Liver (tissue), 3 donors: ENCODE measurements at regions not wholly inside any gene's neighbourhood (a gene's known extent, or its start where the extent isn't known, plus 50 kb on each side); places are given as distances from the start of the nearest gene placed in this dataset.

ENCODE experiments used
- ATF3 ChIP-seq: IDR thresholded peaks from 2 replicates; pipeline ENCODE4 v1.6.1; 2016; ENCODE audit warnings: antibody characterized with exemption
- CTCF ChIP-seq: fragments of 150-350 bp; IDR thresholded peaks from 2 replicates; pipeline ENCODE4 v1.5.1; 2017; ENCODE audit warnings: improper control_type of control experiment, low read depth, low read length; ENCODE audit not compliant: missing input control
- EGR1 ChIP-seq, 2 donors: IDR thresholded peaks; 2 replicates each; pipeline ENCODE4 v1.6.1; 2016 to 2018; ENCODE audit warnings: antibody characterized with exemption in 2 of 2, low read depth in 2 of 2
- FOXA2 ChIP-seq: IDR thresholded peaks from 2 replicates; pipeline ENCODE4 v1.6.1; 2016; ENCODE audit warnings: antibody characterized with exemption
- GABPA ChIP-seq, 2 donors: IDR thresholded peaks in 1 of 2; conservative IDR thresholded peaks in 1 of 2; 2 replicates each; pipeline ENCODE4 v1.6.1; 2016; ENCODE audit warnings: antibody characterized with exemption in 2 of 2, mild to moderate bottlenecking in 1 of 2, moderate library complexity in 1 of 2
- HNF4A ChIP-seq, 2 donors: conservative IDR thresholded peaks; 2 replicates each; pipeline ENCODE4 v1.6.1; 2016; ENCODE audit warnings: antibody characterized with exemption in 2 of 2, mild to moderate bottlenecking in 2 of 2
- MAX ChIP-seq: IDR thresholded peaks from 2 replicates; pipeline ENCODE4 v1.6.1; 2016; ENCODE audit warnings: antibody characterized with exemption
- RAD21 ChIP-seq, 2 donors: IDR thresholded peaks; 2 replicates each; pipeline ENCODE4 v1.6.1; 2016; ENCODE audit warnings: antibody characterized with exemption in 2 of 2, mild to moderate bottlenecking in 2 of 2
- REST ChIP-seq: IDR thresholded peaks from 2 replicates; pipeline ENCODE4 v1.6.1; 2016; ENCODE audit warnings: antibody characterized with exemption, mild to moderate bottlenecking
- SP1 ChIP-seq: IDR thresholded peaks from 2 replicates; pipeline ENCODE4 v1.6.1; 2018; ENCODE audit warnings: antibody characterized with exemption, mild to moderate bottlenecking
- TAF1 ChIP-seq: conservative IDR thresholded peaks from 2 replicates; pipeline ENCODE4 v1.6.1; 2016; ENCODE audit warnings: antibody characterized with exemption, mild to moderate bottlenecking
- YY1 ChIP-seq: IDR thresholded peaks from 2 replicates; pipeline ENCODE4 v1.6.1; 2016; ENCODE audit warnings: antibody characterized with exemption, mild to moderate bottlenecking
- donor health status: healthy.
- donor health status: healthy.

GRCh38 chr10:44589181-44589943, 204.5 kb upstream of the CXCL12 start:
- TF ChIP-seq CTCF, result no peak
- no peak for TF ChIP-seq HNF4A (conservative IDR thresholded peaks at IDR 0.05)
- TF ChIP-seq TAF1, result no peak
- TF ChIP-seq MAX, result no peak
- TF ChIP-seq FOXA2, result no peak
- no peak for TF ChIP-seq SP1
- no peak for TF ChIP-seq REST
- TF ChIP-seq YY1, result no peak
- TF ChIP-seq EGR1 (IDR thresholded peaks at IDR 0.05; ENCODE audit: low read depth in 2 of 2), result no peak
- TF ChIP-seq ATF3, result no peak
- no peak for TF ChIP-seq GABPA (IDR thresholded peaks at IDR 0.05 in 1 of 2, conservative IDR thresholded peaks at IDR 0.05 in 1 of 2)
- TF ChIP-seq RAD21 (IDR thresholded peaks at IDR 0.05), result no peak
